ENCODE measurements at regions not wholly inside any gene's neighbourhood (a gene's known extent, or its start where the extent isn't known, plus 50 kb on each side); places are given as distances from the start of the nearest gene placed in this dataset.

GRCh38 chr9:28899926-28900325, 1326.6 kb upstream of the C9orf72 start:
- TF ChIP-seq, protein P1, sequence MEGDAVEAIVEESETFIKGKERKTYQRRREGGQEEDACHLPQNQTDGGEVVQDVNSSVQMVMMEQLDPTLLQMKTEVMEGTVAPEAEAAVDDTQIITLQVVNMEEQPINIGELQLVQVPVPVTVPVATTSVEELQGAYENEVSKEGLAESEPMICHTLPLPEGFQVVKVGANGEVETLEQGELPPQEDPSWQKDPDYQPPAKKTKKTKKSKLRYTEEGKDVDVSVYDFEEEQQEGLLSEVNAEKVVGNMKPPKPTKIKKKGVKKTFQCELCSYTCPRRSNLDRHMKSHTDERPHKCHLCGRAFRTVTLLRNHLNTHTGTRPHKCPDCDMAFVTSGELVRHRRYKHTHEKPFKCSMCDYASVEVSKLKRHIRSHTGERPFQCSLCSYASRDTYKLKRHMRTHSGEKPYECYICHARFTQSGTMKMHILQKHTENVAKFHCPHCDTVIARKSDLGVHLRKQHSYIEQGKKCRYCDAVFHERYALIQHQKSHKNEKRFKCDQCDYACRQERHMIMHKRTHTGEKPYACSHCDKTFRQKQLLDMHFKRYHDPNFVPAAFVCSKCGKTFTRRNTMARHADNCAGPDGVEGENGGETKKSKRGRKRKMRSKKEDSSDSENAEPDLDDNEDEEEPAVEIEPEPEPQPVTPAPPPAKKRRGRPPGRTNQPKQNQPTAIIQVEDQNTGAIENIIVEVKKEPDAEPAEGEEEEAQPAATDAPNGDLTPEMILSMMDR (IDR thresholded peaks at IDR 0.05) = no peak
- no peak for TF ChIP-seq POLR2A (IDR thresholded peaks at IDR 0.05; ENCODE audit: low read depth)

All from esophagus muscularis mucosa (tissue), 3 donors.